ENCODE measurements at regions not wholly inside any gene's neighbourhood (a gene's known extent, or its start where the extent isn't known, plus 50 kb on each side); places are given as distances from the start of the nearest gene placed in this dataset.

- no peak for DNase-seq
Observed at GRCh38 chr10:55098452-55098851, 297.4 kb upstream of the PCDH15 start.

GRCh38 chr10:55091691-55092328 is 290.8 kb upstream of the PCDH15 start:
- no peak for DNase-seq

- DNase-seq, result no peak
Observed at GRCh38 chr10:55078121-55078520, 277.1 kb upstream of the PCDH15 start.

- no peak for DNase-seq
Observed at GRCh38 chr10:55065185-55065584, 264.2 kb upstream of the PCDH15 start.

GRCh38 chr10:55063811-55064210 is 262.8 kb upstream of the PCDH15 start:
- no peak for DNase-seq

GRCh38 chr10:55062349-55062748 is 261.3 kb upstream of the PCDH15 start:
- no peak for DNase-seq

- DNase-seq, result no peak
Observed at GRCh38 chr10:55058800-55059199, 257.8 kb upstream of the PCDH15 start.

GRCh38 chr10:55051515-55051914 is 250.5 kb upstream of the PCDH15 start:
- no peak for DNase-seq

- DNase-seq, result no peak
Observed at GRCh38 chr10:55048830-55049498, 247.9 kb upstream of the PCDH15 start.

GRCh38 chr10:55043540-55043939 is 242.5 kb upstream of the PCDH15 start:
- DNase-seq, result no peak

GRCh38 chr10:55033061-55033460 is 232.0 kb upstream of the PCDH15 start:
- no peak for DNase-seq

GRCh38 chr10:55024713-55025112 is 223.7 kb upstream of the PCDH15 start:
- DNase-seq, result peak; percentile 1

- DNase-seq, result no peak
Observed at GRCh38 chr10:55019439-55019838, 218.4 kb upstream of the PCDH15 start.

GRCh38 chr10:55013318-55013717 is 212.3 kb upstream of the PCDH15 start:
- no peak for DNase-seq

GRCh38 chr10:55002420-55002819 is 201.4 kb upstream of the PCDH15 start:
- no peak for DNase-seq

- no peak for DNase-seq
Observed at GRCh38 chr10:55001422-55001821, 200.4 kb upstream of the PCDH15 start.

- DNase-seq, result no peak
Observed at GRCh38 chr10:54993148-54993547, 192.1 kb upstream of the PCDH15 start.

- peak; percentile 5 for DNase-seq
Observed at GRCh38 chr10:54985732-54986131, 184.7 kb upstream of the PCDH15 start.

GRCh38 chr10:54983255-54983654 is 182.2 kb upstream of the PCDH15 start:
- DNase-seq, result no peak

GRCh38 chr10:54962134-54962900 is 161.3 kb upstream of the PCDH15 start:
- DNase-seq, result no peak

- DNase-seq, result no peak
Observed at GRCh38 chr10:54961040-54961439, 160.0 kb upstream of the PCDH15 start.

GRCh38 chr10:54958844-54959243 is 157.8 kb upstream of the PCDH15 start:
- no peak for DNase-seq

- no peak for DNase-seq
Observed at GRCh38 chr10:54947605-54948004, 146.6 kb upstream of the PCDH15 start.

- no peak for DNase-seq
Observed at GRCh38 chr10:54940418-54940817, 139.4 kb upstream of the PCDH15 start.

All from fibroblast of skin of right quadriceps (primary cell).